ENCODE measurements at regions not wholly inside any gene's neighbourhood (a gene's known extent, or its start where the extent isn't known, plus 50 kb on each side); places are given as distances from the start of the nearest gene placed in this dataset.

GRCh38 chr13:72537395-72537780, 190.0 kb downstream of the MZT1 start:
- TF ChIP-seq TCF12 (IDR thresholded peaks at IDR 0.05; ENCODE audit: low read depth) (no peak), NFIC (IDR thresholded peaks at IDR 0.05) (no peak), TEAD4 (IDR thresholded peaks at IDR 0.05) (no peak), REST (IDR thresholded peaks at IDR 0.05; ENCODE audit: low read depth) (no peak), EP300 (IDR thresholded peaks at IDR 0.05; ENCODE audit: borderline replicate concordance) (no peak), RAD21 (IDR thresholded peaks at IDR 0.05; ENCODE audit: low read depth) (no peak), ZBTB7A (IDR thresholded peaks at IDR 0.05; ENCODE audit: low read depth) (no peak), MAX (IDR thresholded peaks at IDR 0.05) (no peak)

- TF ChIP-seq YY1 (IDR thresholded peaks at IDR 0.05; ENCODE audit: low read depth) (no peak), CEBPB (IDR thresholded peaks at IDR 0.05) (no peak)
Observed at GRCh38 chr13:72536714-72537394, 190.6 kb downstream of the MZT1 start.

- no peak for TF ChIP-seq TEAD4 (IDR thresholded peaks at IDR 0.05)
- TF ChIP-seq EP300 (IDR thresholded peaks at IDR 0.05; ENCODE audit: borderline replicate concordance) = no peak
- no peak for TF ChIP-seq FOXM1 (IDR thresholded peaks at IDR 0.05; ENCODE audit: borderline replicate concordance, low read depth)
- TF ChIP-seq CREB1 (IDR thresholded peaks at IDR 0.05; ENCODE audit: low read depth) = no peak
- TF ChIP-seq USF1 (IDR thresholded peaks at IDR 0.05) = no peak
- no peak for TF ChIP-seq EGR1 (IDR thresholded peaks at IDR 0.05)
- TF ChIP-seq TCF12 (IDR thresholded peaks at IDR 0.05; ENCODE audit: low read depth) = no peak
- TF ChIP-seq RAD21 (IDR thresholded peaks at IDR 0.05; ENCODE audit: low read depth) = no peak
- TF ChIP-seq ZBTB7A (IDR thresholded peaks at IDR 0.05; ENCODE audit: low read depth) = no peak
- TF ChIP-seq REST (IDR thresholded peaks at IDR 0.05; ENCODE audit: low read depth) = no peak
- no peak for TF ChIP-seq CEBPB (IDR thresholded peaks at IDR 0.05)
- no peak for TF ChIP-seq NFIC (IDR thresholded peaks at IDR 0.05)
- TF ChIP-seq TAF1 (IDR thresholded peaks at IDR 0.05; ENCODE audit: low read depth) = no peak
- TF ChIP-seq MAX (IDR thresholded peaks at IDR 0.05) = no peak
- TF ChIP-seq YY1 (IDR thresholded peaks at IDR 0.05; ENCODE audit: low read depth) = no peak
Observed at GRCh38 chr13:72534951-72535640, 192.3 kb downstream of the MZT1 start.

GRCh38 chr13:72530471-72530870, 197.0 kb downstream of the MZT1 start:
- no peak for TF ChIP-seq REST (IDR thresholded peaks at IDR 0.05; ENCODE audit: low read depth)
- TF ChIP-seq FOXM1 (IDR thresholded peaks at IDR 0.05; ENCODE audit: borderline replicate concordance, low read depth) = no peak
- TF ChIP-seq CEBPB (IDR thresholded peaks at IDR 0.05) = no peak
- no peak for TF ChIP-seq TEAD4 (IDR thresholded peaks at IDR 0.05)
- TF ChIP-seq RAD21 (IDR thresholded peaks at IDR 0.05; ENCODE audit: low read depth) = no peak
- no peak for TF ChIP-seq NFIC (IDR thresholded peaks at IDR 0.05)
- no peak for TF ChIP-seq EGR1 (IDR thresholded peaks at IDR 0.05)
- no peak for TF ChIP-seq MAX (IDR thresholded peaks at IDR 0.05)
- TF ChIP-seq USF1 (IDR thresholded peaks at IDR 0.05) = no peak
- no peak for TF ChIP-seq CREB1 (IDR thresholded peaks at IDR 0.05; ENCODE audit: low read depth)
- no peak for TF ChIP-seq YY1 (IDR thresholded peaks at IDR 0.05; ENCODE audit: low read depth)
- no peak for TF ChIP-seq ZBTB7A (IDR thresholded peaks at IDR 0.05; ENCODE audit: low read depth)
- TF ChIP-seq EP300 (IDR thresholded peaks at IDR 0.05; ENCODE audit: borderline replicate concordance) = no peak
- TF ChIP-seq TCF12 (IDR thresholded peaks at IDR 0.05; ENCODE audit: low read depth) = no peak
- no peak for TF ChIP-seq TAF1 (IDR thresholded peaks at IDR 0.05; ENCODE audit: low read depth)
